ENCODE measurements at regions not wholly inside any gene's neighbourhood (a gene's known extent, or its start where the extent isn't known, plus 50 kb on each side); places are given as distances from the start of the nearest gene placed in this dataset.

- DNase-seq (no peak), ATAC-seq (no peak)
- H3K4me3 ChIP-seq (ENCODE audit: low read length) = no peak overlapping the region
- H3K27ac ChIP-seq (ENCODE audit: low read length) = no peak overlapping the region
- intact Hi-C loops (cut with DNase I) = no loop called here
- WGBS = 84% methylated on average over 5 of the region's 5 CpGs
- no peaks in the 10 kb centered on the region for H3K4me1 ChIP-seq (ENCODE audit: control insufficient read depth, insufficient read depth, low read length)
- H3K9me3 ChIP-seq (ENCODE audit: control insufficient read depth, low read length) = peaks cover 4% of the 10 kb centered on the region
- H3K27me3 ChIP-seq (ENCODE audit: control insufficient read depth, insufficient read depth) = no peaks in the 10 kb centered on the region
Observed at GRCh38 chr20:52252664-52253063, 61.1 kb upstream of the ZFP64 start.

- no peak for ATAC-seq
- Histone ChIP-seq H3K4me3 (ENCODE audit: low read length) (no peak overlapping the region), H3K4me1 (ENCODE audit: control insufficient read depth, insufficient read depth, low read length) (no peaks in the 10 kb centered on the region), H3K9me3 (ENCODE audit: control insufficient read depth, low read length) (peaks cover 6% of the 10 kb centered on the region), H3K27me3 (ENCODE audit: control insufficient read depth, insufficient read depth) (no peaks in the 10 kb centered on the region), H3K27ac (ENCODE audit: low read length) (no peak overlapping the region)
- intact Hi-C loops (cut with DNase I) = no loop called here
- DNase-seq = no peak
- WGBS = 84% methylated on average over 2 of the region's 2 CpGs
Observed at GRCh38 chr20:52251827-52252226, 60.2 kb upstream of the ZFP64 start.

GRCh38 chr20:52251136-52251700 is 59.6 kb upstream of the ZFP64 start:
- Histone ChIP-seq H3K4me3 (ENCODE audit: low read length) (no peak overlapping the region), H3K27me3 (ENCODE audit: control insufficient read depth, insufficient read depth) (no peaks in the 10 kb centered on the region), H3K4me1 (ENCODE audit: control insufficient read depth, insufficient read depth, low read length) (no peaks in the 10 kb centered on the region), H3K27ac (ENCODE audit: low read length) (no peak overlapping the region), H3K9me3 (ENCODE audit: control insufficient read depth, low read length) (peaks cover 6% of the 10 kb centered on the region)
- ATAC-seq = no peak
- no peak for DNase-seq
- 88% methylated on average over 2 of the region's 2 CpGs for WGBS
- intact Hi-C loops (cut with DNase I) = no loop called here

- DNase-seq (no peak), ATAC-seq (no peak)
- no peak overlapping the region for H3K27ac ChIP-seq (ENCODE audit: low read length)
- H3K27me3 ChIP-seq (ENCODE audit: control insufficient read depth, insufficient read depth) = no peaks in the 10 kb centered on the region
- intact Hi-C loops (cut with DNase I) = no loop called here
- H3K4me1 ChIP-seq (ENCODE audit: control insufficient read depth, insufficient read depth, low read length) = no peaks in the 10 kb centered on the region
- 93% methylated on average over 4 of the region's 4 CpGs for WGBS
- peaks cover 2% of the 10 kb centered on the region for H3K9me3 ChIP-seq (ENCODE audit: control insufficient read depth, low read length)
- H3K4me3 ChIP-seq (ENCODE audit: low read length) = no peak overlapping the region
Observed at GRCh38 chr20:52247548-52247947, 56.0 kb upstream of the ZFP64 start.

DNA sequence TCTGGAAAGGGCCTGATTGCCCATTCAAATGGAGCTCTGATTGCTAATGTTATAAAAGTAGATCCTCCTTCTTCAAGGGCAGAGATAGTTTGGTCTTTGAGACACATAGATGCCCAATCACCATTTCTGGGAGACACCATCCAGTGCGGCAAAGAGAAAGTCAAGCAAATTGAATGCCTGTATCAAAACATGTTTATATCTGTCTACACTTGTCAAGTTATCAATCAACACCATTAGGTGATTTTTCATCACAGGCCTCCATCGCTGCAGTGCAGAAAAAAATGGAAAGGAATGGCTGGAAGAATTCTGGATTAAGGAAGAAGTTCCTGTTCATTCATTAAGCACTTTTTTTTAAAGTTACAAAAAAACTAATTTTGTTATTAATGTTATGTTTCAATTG is 54.8 kb upstream of the ZFP64 start:
- Histone ChIP-seq H3K27ac (ENCODE audit: low read length) (no peak overlapping the region), H3K27me3 (ENCODE audit: control insufficient read depth, insufficient read depth) (no peaks in the 10 kb centered on the region), H3K9me3 (ENCODE audit: control insufficient read depth, low read length) (peaks cover 2% of the 10 kb centered on the region), H3K4me1 (ENCODE audit: control insufficient read depth, insufficient read depth, low read length) (no peaks in the 10 kb centered on the region), H3K4me3 (ENCODE audit: low read length) (no peak overlapping the region)
- WGBS = 79% methylated on average over 2 of the region's 2 CpGs
- ATAC-seq = no peak
- intact Hi-C loops (cut with DNase I) = no loop called here
- DNase-seq = no peak

- WGBS = 90% methylated on average over 4 of the region's 4 CpGs
- Histone ChIP-seq H3K27me3 (ENCODE audit: control insufficient read depth, insufficient read depth) (no peaks in the 10 kb centered on the region), H3K4me3 (ENCODE audit: low read length) (no peak overlapping the region), H3K27ac (ENCODE audit: low read length) (no peak overlapping the region), H3K4me1 (ENCODE audit: control insufficient read depth, insufficient read depth, low read length) (no peaks in the 10 kb centered on the region), H3K9me3 (ENCODE audit: control insufficient read depth, low read length) (peaks cover 2% of the 10 kb centered on the region)
- intact Hi-C loops (cut with DNase I) = no loop called here
- ATAC-seq = no peak
- no peak for DNase-seq
Observed at GRCh38 chr20:52244702-52245101, 53.1 kb upstream of the ZFP64 start.

- H3K4me3 ChIP-seq (ENCODE audit: low read length) = no peak overlapping the region
- H3K27ac ChIP-seq (ENCODE audit: low read length) = no peak overlapping the region
- DNase-seq (no peak), ATAC-seq (no peak)
- 53% methylated on average over 7 of the region's 7 CpGs for whole genome bisulfite sequencing
- no peaks in the 10 kb centered on the region for H3K27me3 ChIP-seq (ENCODE audit: control insufficient read depth, insufficient read depth)
- H3K4me1 ChIP-seq (ENCODE audit: control insufficient read depth, insufficient read depth, low read length) = no peaks in the 10 kb centered on the region
- H3K9me3 ChIP-seq (ENCODE audit: control insufficient read depth, low read length) = peaks cover under 1% of the 10 kb centered on the region
- intact Hi-C loops (cut with DNase I) = no loop called here
Observed at GRCh38 chr20:52242237-52243230, 51.0 kb upstream of the ZFP64 start.

Measured in right cardiac atrium (tissue), 5 donors.